ES-I3 (cell line): ENCODE measurements at regions not wholly inside any gene's neighbourhood (a gene's known extent, or its start where the extent isn't known, plus 50 kb on each side); places are given as distances from the start of the nearest gene placed in this dataset.

ENCODE experiments used
- H3K36me3 ChIP-seq: 2 replicates; pipeline ENCODE4 v1.6.1; 2013; ENCODE audit warnings: mild to moderate bottlenecking, low read length, control low read depth, moderate library complexity; ENCODE audit not compliant: insufficient read depth
- H3K4me1 ChIP-seq: 2 replicates; pipeline ENCODE4 v1.6.1; 2013; ENCODE audit warnings: mild to moderate bottlenecking, control low read depth, low read length; ENCODE audit not compliant: insufficient read depth
- H3K9ac ChIP-seq: 2 replicates; pipeline ENCODE4 v1.6.1; 2013; ENCODE audit warnings: low read depth, mild to moderate bottlenecking, low read length, moderate library complexity
- H3K9me3 ChIP-seq: 2 replicates; pipeline ENCODE4 v1.6.1; 2013; ENCODE audit warnings: mild to moderate bottlenecking, low read length, moderate library complexity; ENCODE audit not compliant: control insufficient read depth, insufficient read depth

DNA sequence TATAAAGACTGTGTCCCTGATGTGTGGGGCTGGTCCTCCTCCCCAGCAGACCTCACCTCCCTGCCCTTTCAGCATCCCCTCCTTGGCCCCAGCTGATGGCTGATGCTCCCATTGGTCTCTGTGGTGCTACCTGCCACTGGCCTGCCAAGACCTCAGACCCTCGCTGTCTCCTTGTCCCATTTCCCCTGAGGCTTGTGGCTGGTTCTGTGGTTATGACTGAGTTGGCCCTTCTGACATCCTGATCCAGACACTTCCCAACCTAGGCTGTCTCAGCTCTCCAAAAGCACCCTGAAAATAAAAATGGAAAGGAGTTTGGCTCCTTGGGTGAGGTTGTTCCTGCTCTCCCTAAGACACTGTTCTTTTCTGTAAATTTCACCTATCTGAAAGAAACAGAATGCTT is 214.2 kb downstream of the RPS24 start:
- H3K36me3 ChIP-seq, result no peaks in the 10 kb centered on the region
- no peak overlapping the region for H3K9ac ChIP-seq
- no peaks in the 10 kb centered on the region for H3K4me1 ChIP-seq
- H3K9me3 ChIP-seq, result no peaks in the 10 kb centered on the region; the same call in 1 of the 2 replicates

DNA sequence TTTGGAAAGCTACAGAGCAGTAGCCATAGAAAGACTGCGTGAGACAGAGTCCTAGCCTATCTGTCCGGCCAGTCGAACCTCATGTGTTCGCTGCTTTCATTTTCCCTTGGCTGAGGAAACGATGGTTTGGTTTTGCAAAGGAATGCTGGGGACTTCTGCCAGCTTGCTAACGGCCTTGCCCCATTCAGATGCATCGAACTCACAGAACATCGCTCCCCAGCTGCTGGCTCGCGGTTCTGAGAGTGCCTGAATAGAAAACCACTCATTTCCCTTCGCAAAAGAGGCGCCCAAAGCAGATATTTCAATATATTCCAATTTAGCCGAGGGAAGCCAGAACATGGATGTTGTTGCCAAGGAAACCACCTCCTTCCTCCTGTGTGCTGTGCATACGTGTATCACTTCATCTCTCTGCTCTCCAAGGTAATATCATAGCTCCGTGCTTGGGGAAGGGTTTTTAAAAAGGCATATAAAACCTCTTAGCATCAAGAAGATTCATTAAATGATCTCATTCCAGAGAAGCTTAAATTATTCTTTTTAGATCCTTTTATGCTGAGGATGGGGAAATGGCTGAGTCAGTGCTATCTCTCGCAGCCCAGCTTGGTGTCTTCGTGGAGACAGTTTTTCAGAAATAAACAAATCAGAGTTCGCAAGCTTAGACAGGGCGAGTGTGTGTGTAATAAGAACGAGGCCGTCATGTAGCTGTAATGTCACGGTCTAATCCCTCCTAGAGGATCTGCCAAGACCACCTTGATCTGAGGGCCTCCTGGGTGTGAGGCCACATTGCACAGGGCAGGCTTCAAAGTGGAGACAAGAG is 215.2 kb downstream of the RPS24 start:
- no peaks in the 10 kb centered on the region for H3K9me3 ChIP-seq
- no peaks in the 10 kb centered on the region for H3K4me1 ChIP-seq
- no peaks in the 10 kb centered on the region for H3K36me3 ChIP-seq
- no peak overlapping the region for H3K9ac ChIP-seq

DNA sequence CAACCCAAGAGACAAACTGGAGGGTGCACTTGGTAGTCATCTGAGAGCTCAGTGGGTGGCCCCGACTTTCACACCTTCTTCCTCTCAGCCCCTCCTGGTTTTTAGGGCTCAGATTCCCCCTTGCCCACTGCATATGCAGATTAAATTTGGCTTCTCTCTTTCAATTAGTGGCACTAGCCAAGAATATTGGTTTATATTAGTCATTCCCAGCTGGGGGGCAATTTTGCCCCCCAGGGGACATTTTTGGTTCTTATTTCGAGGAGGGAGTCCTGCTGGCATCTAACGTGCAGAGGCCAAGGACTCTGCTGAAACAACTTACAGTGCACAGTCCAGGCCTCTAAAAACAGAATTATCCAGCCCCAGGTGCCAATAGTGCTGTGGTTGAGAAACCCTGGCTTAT is 216.0 kb downstream of the RPS24 start:
- H3K4me1 ChIP-seq, result no peaks in the 10 kb centered on the region
- H3K9ac ChIP-seq, result no peak overlapping the region
- no peaks in the 10 kb centered on the region for H3K9me3 ChIP-seq
- no peaks in the 10 kb centered on the region for H3K36me3 ChIP-seq

DNA sequence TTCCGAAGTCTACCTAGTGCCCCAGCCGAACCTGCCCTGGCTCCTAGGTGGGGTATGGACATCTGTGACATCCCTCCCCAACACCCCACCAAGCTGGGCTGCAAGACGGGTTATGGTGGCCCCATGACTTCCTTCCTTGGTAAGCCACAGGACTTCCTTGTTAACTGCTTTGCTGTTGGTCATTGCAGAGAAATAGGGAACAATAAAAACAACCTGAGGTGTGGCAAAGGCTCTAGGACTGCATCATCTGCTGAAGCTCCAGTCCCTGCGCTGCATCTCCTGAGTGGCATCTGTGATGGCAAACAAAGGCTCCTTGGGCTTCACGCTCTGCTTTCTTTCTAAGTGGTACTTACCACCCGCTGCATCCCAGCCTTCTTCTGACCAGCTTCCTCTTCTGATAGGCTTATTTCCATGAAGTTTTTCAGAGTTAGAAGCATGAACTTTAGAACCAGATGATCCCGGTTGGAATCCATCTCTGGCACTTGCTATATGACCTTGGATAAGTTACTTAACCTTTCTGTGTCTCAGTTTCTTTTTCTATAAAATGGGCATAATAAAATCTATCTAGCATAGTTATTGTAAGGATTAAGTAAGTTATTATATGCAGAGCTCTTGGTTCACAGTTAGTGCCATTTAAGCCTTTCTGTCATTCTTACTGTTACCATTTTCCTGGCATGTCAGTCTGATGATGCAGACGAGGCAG is 216.8 kb downstream of the RPS24 start:
- H3K9ac ChIP-seq, result no peak overlapping the region
- no peaks in the 10 kb centered on the region; the same call in 1 of the 2 replicates for H3K4me1 ChIP-seq
- no peaks in the 10 kb centered on the region for H3K36me3 ChIP-seq
- no peaks in the 10 kb centered on the region for H3K9me3 ChIP-seq

DNA sequence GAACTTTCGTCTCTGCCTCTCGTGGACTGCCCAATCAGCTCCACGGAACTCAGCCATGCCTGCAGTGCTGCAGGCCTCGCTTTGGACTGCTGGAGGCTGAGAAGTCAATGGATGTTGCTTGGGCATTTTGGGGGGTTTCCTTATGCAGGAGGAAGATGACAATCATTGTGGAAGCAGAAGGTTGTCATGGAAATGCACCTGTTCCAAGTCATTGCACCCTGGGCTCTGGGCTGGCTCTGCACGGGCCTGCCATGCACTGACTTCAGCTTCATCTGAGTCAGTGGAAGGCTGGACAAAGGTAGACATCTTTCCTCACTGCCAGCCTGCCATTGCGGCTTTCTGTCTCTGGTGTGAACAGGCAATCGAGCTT is 217.3 kb downstream of the RPS24 start:
- peaks cover 5% of the 10 kb centered on the region; the same call in 1 of the 2 replicates for H3K4me1 ChIP-seq
- no peaks in the 10 kb centered on the region for H3K36me3 ChIP-seq
- no peaks in the 10 kb centered on the region for H3K9me3 ChIP-seq
- no peak overlapping the region for H3K9ac ChIP-seq

DNA sequence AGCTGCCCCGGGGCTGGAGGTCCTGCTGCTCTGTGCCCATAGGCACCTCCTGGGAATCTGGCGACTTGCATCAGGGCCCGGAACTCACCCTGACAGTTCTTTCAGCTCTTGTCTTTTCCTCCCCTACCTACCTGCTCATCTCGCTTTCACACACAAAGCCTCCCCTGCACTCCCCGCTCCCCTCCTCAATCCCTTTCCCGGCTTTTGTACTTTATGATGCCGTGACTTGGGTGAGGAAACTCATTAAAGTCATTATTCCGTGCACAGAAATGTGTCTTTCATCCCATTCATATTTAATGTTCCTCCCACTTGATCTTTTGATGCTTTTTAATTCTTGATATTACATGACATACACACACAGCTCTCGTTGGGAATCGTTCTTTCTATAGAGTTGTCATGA is 218.6 kb downstream of the RPS24 start:
- Histone ChIP-seq H3K4me1 (peaks cover 9% of the 10 kb centered on the region; the same call in 1 of the 2 replicates), H3K9ac (no peak overlapping the region), H3K36me3 (no peaks in the 10 kb centered on the region), H3K9me3 (no peaks in the 10 kb centered on the region)

DNA sequence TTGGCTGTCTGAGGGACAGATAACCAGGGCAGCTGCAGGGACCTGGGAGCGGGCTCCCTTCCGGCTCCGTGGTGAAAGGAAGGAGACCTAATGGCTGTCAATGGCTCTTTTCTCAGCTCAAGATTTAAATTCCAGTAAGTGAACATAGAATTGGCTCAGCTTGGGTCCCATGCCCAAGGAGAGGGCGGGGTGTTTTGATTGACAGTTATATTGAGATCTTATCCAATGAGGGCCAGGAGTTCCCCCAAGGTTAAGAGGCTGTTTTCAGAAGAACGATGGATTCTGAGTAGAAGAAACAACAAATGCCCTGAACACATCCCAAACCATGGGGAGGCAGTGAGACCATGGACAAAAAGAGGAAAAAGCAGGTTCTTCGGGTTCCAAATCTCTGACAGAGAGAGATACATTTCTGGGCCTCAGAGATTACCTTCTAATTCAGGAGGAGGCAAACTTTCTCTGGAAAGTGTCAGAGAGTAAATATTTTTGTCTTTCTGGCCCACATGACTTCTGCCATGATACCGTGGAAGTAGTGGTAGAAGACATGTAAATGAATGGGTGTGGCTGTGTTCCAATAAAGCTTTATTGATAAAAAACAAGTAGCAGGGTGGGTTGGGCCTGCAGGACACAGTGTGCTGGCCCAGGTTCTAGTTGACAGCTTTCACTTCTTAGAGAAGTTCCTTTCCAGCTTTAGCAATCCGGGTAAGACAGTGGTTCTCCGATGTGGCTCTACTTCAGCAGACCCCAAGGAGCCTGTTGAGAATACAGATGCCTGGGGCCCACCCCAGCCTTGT is 219.6 kb downstream of the RPS24 start:
- peaks cover 9% of the 10 kb centered on the region; the same call in 1 of the 2 replicates for H3K4me1 ChIP-seq
- no peaks in the 10 kb centered on the region for H3K36me3 ChIP-seq
- H3K9me3 ChIP-seq, result no peaks in the 10 kb centered on the region
- H3K9ac ChIP-seq, result no peak overlapping the region

DNA sequence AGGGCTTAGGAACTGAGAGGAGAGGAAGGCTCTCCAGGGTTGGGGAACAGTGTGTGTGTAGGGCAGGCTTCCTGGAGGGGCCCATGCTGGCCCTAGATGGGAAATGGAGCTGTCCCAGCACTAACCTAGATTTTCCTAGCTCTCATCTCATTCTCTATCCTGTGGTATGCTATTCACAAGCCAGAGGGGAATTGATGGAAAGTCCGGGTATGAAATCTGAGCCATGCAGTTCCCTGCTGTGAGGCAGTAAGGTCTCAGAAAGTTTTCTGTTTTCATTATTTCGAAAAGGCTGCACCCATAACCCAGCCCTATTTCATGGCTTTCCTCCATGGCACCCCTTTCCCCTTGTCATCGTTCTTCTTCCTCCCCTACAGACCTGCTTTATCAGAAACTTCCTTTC is 220.3 kb downstream of the RPS24 start:
- H3K36me3 ChIP-seq, result no peaks in the 10 kb centered on the region
- H3K4me1 ChIP-seq, result peaks cover 9% of the 10 kb centered on the region; the same call in 1 of the 2 replicates
- H3K9ac ChIP-seq, result no peak overlapping the region
- H3K9me3 ChIP-seq, result no peaks in the 10 kb centered on the region

DNA sequence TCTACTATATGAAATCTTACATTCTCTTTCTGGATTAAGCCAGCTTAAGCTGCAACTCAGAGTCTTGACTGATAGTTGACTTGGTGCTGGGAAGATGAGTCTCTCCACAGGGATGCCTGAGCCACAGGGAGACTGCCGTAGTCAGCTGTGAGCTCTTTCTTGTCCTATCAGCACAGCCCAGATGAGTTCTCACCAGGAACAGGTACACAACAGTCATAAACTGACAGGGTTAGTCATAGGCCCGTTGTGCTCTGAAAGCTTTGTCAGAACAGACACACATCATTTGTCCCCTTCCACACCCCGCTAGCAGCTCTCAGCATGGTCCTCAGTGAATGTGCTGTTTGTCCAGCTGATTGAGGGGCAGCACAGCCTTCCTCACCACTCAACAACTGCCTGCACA is 221.6 kb downstream of the RPS24 start:
- Histone ChIP-seq H3K9me3 (no peaks in the 10 kb centered on the region), H3K36me3 (no peaks in the 10 kb centered on the region), H3K9ac (no peak overlapping the region), H3K4me1 (peaks cover 9% of the 10 kb centered on the region; the same call in 1 of the 2 replicates)

DNA sequence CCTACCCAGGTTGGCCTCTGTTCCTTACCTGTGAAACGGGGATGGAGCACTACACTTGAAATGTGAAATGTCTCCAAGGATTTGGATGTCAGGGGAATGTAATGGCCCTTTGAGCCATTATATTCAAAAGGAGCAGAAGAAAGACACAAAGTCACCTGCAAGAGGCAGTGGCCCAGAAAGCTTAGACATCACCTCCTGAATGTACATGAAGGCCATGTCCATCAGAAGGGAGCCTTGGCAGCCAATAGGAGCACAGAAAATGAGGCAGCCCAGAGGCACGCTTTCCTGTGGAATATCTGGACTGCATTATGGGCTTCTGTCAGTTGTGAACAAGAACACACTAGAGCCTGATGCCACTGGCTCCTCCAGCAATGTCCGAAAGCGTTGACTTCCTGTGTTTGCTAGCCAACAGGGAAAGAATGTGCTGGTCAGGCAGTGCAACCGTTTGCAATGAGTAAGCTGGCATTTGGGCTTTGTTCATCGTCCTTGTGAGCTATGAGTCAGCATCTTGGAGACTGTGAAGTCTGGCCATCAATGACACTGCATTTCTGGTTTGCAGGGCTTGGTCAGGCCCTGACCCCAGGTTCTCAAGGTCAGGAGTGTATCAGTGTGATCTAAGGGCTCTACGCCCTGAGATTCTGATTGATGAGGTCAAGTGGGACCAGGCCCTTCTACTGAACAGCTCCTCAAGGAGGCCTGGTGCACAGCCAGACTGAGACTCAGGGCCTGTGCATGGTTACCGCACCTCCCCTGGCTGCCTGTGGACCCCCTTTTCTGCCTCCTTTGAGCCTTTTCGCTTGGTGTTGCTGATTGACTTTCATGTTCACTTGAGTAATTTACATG is 222.4 kb downstream of the RPS24 start:
- Histone ChIP-seq H3K36me3 (no peaks in the 10 kb centered on the region), H3K9me3 (no peaks in the 10 kb centered on the region), H3K9ac (no peak overlapping the region), H3K4me1 (peaks cover 9% of the 10 kb centered on the region; the same call in 1 of the 2 replicates)

DNA sequence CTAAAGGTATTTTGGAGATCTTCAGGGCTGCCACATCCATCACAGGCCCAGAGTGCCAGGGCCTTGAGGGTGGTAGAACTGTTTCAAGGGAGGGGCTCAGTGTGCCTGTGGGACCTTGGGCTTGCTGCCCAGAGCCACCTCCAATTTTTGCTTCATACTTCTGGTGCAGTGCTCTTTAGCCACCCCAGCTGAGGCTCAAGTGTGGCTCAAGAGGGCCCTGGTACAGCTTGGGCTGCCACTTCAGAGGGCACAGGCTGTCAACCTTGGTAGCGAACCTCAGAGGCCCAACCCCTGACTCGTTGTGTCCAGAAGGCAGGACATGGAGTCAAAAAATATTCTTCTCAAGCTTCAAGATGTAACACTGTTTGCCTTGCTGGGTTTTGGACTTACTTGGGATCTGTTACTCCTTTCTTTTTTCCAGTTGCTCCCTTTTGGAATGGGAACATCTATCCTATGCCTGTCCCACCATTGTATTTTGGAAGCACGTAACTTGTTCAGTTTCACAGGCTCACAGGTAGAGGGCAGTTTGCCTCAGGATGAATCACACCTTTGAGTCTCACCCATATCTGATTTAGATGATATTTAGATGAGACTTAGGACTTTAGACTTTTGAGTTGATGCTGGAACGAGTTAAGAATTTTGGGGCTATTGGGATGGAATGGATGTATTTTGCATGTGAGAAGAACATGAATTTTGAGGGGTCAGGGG is 224.8 kb downstream of the RPS24 start:
- H3K9me3 ChIP-seq, result no peaks in the 10 kb centered on the region
- peaks cover 9% of the 10 kb centered on the region; the same call in 1 of the 2 replicates for H3K4me1 ChIP-seq
- H3K36me3 ChIP-seq, result no peaks in the 10 kb centered on the region
- no peak overlapping the region for H3K9ac ChIP-seq

DNA sequence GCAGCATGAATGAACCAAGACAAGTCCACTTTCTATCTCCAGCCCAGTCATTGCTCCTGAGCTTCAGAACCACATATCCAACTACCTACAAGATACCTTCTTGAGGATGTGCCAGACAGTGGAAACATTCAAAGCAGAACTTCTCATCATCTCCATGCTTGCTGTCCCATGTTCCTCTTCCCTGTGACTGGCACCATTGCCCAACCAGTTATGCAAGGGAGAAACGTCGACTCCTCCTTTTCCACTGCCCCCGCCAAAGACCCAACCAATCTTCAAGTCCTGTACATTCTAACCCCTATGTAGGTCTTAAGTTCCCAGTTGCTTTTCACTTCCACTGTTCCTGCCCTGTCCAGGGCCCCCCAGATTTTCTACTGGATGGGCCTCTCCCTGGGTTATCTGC is 225.7 kb downstream of the RPS24 start:
- H3K9ac ChIP-seq, result no peak overlapping the region
- no peaks in the 10 kb centered on the region for H3K36me3 ChIP-seq
- no peaks in the 10 kb centered on the region for H3K9me3 ChIP-seq
- H3K4me1 ChIP-seq, result peaks cover 9% of the 10 kb centered on the region; the same call in 1 of the 2 replicates

DNA sequence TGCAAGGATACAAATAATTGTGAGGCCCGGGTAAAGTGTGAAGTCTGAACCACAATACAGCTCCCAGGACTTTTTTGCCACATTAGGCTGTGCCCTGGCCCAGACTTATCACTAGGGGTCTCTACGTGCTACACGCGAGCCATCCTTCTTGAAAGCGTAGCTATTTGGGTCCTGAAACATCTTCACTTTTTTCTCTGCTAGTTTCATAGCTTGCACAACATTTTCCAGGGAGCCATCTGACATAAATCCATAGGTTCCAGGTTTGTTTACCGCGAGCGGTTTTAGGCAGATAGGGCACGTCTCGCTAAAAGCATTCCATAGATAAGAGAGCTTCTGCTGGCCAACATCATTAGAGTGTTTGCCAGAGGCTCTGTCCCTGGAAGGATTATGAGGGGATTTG is 226.5 kb downstream of the RPS24 start:
- H3K9me3 ChIP-seq, result no peaks in the 10 kb centered on the region

More for the DNA sequence above, 226.5 kb downstream of the RPS24 start:
- no peaks in the 10 kb centered on the region for H3K36me3 ChIP-seq
- H3K4me1 ChIP-seq, result peaks cover 9% of the 10 kb centered on the region; the same call in 1 of the 2 replicates
- H3K9ac ChIP-seq, result no peak overlapping the region
